ENCODE measurements at regions not wholly inside any gene's neighbourhood (a gene's known extent, or its start where the extent isn't known, plus 50 kb on each side); places are given as distances from the start of the nearest gene placed in this dataset.

DNA sequence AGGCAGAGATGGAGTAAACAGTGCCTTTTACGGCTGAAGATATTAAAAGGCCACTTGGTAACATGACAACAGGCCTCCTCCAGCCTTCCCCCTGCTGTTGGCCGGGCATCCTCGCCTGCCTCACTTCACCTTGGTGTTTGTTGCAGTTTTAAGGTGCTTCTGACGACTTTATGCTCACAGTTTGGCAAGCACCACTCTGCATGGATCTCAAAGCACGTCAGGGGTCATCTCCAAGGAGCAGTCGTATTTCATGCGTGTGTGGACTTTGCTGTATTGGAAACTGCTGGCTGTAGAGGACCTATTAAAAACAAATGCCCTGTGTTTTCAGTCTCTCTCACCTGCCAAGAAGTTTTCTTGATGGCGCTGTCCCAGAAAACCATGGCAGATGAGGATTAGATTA is 483.1 kb downstream of the RPS24 start:
- no peak for DNase-seq (ENCODE audit: low spot score)

DNA sequence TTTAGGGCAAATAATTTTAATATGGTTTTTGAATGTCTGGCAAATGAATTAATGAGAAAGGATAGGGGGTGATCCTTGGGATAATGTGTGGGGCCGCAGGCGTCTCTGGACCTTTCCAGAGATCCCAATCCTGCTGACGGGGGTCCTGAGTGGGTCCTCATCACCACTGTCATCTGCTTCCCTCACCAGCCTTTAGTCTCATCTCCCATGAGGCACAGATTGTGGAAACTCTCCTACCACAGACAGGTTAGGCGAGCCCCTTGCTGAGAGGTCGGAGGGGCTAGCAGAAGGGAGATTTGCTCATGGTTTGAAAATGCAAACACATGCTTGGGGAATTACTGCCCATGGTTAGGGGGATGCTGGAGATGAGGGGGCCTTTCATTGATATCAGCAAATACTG is 484.6 kb downstream of the RPS24 start:
- DNase-seq (ENCODE audit: low spot score), result no peak

DNA sequence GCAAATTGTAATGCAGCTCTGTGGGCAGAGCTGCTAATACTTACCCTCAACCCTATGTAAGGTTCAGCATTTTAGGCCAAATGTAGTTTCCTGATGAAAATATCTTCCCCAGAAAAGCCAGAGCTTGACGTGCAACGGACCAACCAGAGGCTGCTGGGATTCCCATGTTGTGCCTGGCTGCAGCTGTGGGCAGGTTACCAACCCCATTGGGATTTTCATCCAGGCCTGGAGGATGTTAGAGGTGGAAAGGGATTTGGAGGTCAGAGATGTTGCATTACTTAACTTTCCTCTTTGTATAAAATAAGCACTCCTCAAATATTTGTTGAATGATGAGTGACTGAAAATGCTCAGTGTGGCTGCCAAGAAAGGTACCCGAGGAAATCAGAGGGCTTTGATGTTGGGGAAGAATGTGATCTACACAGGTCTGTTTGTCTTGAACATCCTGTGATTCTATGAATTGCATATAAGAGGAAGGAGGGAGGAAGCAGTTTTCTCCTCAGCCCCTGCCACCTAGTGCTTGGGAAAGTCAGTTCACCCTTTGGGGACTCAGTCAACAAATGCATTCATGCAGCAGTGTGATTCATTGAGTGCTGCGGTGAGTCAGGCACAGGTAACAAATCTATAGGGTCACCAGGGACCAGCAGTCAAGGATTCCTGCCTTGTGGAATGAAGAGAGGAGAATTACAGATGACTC is 487.2 kb downstream of the RPS24 start:
- no peak for DNase-seq (ENCODE audit: low spot score)

DNA sequence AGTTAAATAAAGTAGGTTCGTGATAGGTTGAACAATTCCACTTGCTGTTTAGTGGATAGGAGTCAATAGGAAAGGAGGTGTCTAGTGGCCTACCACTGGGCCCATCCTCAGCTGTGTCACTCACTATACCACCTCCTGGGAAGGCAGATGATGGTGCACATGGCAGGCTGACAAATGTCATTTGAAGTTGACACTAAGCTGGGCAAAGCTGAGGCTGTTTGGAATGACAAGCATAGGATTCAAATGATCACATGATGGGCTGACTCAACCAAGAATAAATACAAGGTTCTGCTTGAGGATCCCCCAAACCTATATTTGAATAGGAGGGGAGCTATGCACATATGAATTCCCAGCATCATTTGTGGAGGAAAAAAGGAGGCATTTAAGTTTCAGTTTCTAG is 489.8 kb downstream of the RPS24 start:
- DNase-seq (ENCODE audit: low spot score), result no peak

DNA sequence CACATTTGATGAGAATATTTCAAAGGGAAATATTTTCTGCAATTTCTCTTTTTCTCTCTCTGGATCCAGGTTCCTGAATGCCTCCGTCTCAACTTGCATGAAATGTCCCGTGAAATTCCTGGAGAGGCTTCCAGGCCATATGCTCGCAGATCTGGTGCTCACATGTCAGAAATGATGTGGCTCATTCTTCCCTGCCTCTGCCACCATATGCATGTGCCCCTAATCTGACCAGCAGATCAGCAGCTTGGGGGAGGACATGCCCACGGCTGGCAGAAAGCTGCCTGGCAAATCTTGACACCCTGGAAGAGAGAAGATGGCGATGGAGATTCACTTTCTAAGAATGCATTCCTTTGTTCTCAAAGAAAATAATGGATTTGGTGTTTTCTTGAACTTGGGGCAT is 490.7 kb downstream of the RPS24 start:
- DNase-seq (ENCODE audit: low spot score), result peak; percentile 61

DNA sequence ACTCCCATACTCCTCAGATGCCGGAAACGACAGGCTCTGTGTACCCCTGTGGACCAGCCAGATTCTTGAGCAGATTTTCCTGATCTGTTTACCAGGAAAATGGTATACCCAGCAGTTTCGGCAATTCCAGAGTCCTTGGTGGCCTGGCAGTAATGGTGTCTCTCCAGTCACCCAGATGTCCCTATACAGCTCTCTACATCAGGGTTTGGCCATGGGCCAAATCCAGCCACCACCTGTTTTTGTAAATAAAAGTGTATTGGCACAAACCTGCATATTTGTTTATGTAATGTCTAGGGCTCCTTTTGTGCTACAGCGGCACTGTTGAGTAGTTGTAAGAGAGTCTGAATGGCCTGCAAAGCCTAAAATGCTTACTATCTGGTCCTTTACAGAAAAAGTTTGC is 491.3 kb downstream of the RPS24 start:
- no peak for DNase-seq (ENCODE audit: low spot score)

DNA sequence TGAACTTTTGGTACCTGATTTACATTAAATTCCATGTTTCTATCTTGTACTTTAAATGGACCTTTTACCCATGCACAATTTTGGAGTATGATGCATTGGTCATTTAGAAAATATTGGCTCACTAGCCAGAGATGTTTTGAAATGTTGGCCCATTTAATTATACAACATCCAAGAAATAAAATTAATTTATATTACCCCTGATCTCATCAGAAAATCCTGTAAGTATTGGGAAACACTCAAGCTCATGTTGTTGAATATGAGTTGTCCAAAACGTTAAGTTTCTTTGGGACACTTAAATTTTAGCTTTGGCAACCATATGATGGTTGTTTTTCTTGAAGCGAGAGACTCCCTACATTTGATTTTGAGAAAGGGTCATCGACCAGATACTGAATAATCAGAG is 492.7 kb downstream of the RPS24 start:
- DNase-seq (ENCODE audit: low spot score), result no peak

DNA sequence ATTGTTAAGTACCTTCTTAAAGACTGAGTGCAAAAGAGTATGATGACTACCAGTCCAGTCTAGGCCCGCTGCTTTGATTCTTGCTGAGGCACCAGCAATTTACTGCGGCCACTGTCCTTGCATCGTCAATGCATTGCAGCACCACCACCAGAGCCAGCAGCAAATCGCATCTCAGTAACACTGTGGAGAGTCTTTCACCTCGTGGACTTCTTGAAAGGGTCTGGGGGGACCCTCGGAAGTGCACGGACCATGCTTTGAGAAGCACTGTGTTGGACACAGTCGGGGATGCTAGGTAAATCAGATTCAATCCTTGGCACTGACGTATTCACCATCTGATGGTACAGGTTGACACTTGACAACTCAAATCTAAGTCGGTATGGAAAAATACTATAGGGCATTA is 493.6 kb downstream of the RPS24 start:
- no peak for DNase-seq (ENCODE audit: low spot score)

DNA sequence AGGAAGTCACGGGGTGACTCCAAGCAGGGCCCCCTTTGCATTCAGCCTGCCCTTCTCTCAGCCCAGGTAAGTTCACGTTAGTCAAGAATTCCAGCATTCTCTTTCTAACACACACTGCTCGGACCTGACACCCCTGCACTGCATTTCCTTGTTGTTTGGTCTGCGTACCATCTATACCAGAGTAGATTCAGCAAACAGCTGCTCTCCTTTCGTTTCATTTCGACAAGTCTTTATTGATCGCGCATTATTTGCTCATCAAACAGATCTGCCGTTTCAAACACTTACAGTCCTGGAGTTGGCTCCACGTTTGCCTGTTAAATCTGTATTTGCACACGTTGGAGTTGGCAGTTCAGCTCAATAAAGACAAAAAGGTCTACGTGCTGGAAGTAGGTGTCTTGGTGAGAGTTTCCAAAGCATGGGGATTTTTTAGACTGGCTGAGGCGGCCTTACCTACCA is 495.1 kb downstream of the RPS24 start:
- DNase-seq (ENCODE audit: low spot score), result no peak

DNA sequence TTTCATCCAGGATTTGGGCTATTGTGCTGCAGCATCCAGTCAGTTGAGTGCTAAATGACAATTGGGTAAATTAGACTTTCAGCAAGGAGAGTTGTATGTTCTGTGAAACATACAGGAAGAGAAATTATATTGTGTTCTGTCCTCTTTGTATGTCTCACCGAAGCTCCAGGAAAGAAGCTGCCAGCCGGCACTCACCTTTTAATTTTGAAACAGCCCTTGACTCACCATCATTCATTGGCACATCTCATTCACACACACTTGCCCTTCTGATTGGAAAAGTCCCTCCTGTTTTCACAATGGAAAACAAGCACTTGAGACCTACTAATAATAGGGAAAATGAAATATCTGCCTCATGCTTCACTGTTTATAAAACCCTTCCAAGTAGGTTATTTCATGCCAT is 495.6 kb downstream of the RPS24 start:
- no peak for DNase-seq (ENCODE audit: low spot score)

DNA sequence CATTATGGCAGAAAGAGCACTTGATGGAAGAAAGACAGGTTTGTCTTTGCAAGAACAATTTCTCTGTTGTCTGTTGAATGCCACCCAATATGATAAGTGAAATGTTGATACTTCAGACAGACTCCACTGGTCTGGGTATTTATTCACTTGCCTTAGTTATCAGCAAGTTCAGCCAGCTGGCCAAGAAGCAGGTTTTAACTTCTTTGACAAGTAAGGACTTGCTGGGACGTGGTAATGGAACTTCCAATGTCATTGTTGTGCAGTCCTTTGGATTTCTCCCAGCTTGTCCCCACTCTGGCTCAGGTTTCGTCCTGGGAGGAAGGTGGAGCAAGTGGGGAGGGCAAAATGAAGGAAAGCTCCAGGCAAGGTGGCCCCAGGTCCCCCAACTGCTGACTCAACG is 497.4 kb downstream of the RPS24 start:
- no peak for DNase-seq (ENCODE audit: low spot score)

DNA sequence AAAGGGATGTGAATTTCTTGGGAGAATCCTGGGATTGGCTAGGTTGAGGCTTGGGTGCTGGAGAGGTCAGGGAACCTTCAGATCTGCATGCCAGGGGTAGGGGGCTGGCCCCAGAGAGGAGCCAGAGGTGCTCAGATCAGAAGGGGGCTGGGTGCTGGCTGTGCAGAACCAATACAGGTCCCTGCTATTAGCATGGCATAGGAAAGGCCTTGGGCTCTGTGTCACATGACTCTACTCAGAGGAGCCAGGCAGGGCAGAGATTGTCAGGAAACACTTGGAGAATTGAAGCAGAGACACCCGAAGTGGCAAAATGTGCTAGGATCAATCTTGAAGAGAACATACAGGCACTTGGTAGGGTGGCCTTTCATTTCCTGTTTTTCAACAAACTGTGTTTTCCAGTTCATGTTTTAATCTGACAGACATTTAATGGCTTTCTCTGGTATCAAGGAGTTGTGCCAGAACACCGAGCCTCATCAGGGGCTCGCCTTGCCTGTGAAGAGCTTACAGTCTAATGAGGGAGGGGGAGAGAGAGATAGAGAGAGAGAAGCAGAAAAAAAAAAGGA is 498.9 kb downstream of the RPS24 start:
- DNase-seq (ENCODE audit: low spot score), result no peak

DNA sequence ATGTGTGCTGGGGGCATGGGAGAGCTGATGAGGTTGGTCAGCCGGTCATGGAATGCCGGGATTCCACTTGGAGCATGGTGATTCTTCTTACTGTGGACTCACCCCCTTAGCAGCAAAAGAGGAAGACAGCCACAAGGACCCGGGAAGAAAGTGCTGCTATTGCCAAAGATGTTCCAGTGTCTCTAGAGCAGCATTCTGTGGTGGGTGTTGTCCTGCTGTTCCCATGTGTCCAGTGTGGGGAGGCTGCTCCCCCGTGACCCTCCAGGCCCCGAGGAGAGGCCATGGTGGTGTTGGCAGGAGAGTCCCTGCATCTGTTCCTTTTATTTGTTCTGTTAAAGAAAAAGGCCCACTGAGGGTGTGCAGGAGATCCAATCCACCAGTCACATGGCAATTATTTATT is 499.4 kb downstream of the RPS24 start:
- no peak for DNase-seq (ENCODE audit: low spot score)

DNA sequence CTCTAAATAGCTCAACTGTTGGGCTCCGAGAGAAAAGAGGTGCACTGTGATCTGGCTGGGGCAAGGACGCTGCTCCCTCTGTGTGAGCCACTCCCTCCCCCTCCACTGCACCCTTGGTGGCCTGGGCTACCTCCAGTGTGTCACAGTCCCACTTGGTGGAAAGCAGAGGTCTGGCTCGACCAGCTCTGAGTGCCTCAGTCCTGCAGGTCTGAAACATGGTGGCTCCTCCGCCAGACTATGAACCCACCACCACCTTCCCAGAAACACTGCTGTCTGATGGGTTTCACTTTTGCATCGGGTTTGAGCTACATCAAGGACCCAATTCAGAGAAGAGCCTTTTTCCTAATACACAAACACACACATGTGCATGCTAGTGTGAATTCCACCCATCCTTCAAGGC is 500.1 kb downstream of the RPS24 start:
- DNase-seq (ENCODE audit: low spot score), result no peak

DNA sequence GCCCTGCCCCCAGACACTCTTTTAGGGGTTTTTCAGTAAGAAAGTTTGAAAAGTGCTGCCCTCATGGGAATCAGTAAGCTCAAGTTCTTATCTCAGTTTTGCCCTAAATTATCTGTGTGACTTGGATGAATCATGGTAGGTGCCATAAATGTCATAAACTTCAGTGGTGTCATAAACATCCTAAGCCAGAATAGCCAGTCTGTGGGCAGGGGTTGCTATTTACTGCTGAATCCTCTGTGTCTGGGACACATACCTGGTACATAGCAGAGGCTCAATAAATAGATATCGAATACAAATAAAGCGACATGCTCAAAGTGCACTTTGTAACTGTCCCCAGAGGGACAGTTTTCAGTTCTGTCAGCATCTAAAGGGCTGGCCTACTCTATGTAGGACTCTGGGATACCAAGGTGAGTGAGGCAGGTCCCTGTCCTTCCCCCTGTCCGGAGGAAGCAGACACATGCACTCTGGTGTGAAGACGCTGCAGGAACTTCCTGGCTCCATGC is 502.1 kb downstream of the RPS24 start:
- DNase-seq (ENCODE audit: low spot score), result no peak

DNA sequence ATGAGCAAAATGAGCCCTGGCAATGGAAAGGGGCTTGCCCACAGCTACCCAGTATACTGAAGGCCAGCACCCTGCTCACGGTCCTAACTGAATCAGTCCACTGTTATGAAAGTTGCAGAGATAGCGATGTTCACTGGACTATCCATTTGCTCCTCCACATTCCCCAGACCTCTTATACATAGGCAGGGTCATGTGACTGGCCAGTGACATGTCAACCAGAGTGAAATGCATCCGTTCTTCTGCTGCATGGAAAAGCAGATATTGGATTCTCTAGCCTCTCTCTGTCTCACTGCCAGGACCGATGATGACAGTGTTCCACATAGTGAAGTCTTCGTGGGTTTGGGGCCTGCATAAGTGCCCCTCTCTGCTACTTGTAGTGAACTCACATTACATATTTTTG is 503.4 kb downstream of the RPS24 start:
- no peak for DNase-seq (ENCODE audit: low spot score)

DNA sequence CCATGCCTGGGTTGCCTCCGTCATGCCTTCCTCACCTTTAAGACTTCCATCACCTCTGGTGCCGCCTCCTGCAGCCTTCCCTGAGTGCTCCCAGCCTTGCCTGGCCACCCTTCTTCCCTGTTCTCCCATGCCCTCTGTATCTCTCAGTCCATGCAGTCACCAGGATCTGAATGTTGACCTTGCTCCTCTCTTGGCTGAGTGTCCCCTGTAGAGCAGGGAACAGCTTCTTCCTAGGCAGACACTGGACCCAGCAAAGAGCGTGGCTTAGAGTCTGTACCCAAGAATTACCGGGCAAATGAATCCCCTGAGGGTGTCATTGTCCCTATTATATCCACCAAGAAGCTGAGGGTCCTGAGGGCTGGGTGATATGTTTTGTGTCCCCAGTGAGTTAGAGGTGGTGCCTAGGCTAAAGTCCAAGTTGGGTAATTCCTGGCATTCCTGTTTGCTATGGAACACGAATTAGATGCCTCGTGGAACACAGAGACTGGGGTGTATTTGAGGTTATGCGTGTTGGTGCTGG is 505.6 kb downstream of the RPS24 start:
- no peak for DNase-seq (ENCODE audit: low spot score)

DNA sequence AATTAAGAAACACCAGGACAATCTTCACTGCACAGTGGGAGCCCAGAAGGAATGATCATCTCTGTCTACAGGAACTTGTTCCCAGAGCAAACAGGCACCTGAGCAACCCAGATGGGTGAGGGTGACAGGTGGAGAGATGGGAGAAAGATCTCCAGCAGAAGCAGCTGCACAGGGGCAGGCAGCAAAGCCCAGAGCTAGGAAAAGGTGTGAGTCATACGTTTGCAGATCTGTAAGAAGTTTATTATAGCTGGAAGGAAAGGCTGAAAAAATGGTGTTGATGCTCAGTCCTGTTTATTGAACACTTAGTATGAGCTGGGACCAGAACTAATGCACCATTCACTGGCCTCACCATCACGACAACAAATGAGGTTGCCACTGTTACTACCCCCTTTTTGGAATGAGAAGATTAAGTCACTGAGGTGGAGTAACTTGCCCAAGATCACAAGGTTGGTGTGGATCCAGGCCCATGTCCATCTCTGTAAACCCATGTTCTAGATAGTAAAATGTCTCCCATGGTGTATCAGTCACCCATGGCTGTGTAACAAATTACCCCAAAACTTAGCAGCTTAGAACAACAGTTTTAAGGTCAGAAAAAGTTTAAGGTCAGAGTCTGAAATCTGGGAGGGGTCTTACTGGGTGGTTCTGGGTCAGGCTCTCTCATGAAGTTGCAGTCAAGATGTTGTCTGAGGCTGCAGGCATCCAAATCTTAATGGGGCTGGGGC is 506.9 kb downstream of the RPS24 start:
- DNase-seq (ENCODE audit: low spot score), result no peak

DNA sequence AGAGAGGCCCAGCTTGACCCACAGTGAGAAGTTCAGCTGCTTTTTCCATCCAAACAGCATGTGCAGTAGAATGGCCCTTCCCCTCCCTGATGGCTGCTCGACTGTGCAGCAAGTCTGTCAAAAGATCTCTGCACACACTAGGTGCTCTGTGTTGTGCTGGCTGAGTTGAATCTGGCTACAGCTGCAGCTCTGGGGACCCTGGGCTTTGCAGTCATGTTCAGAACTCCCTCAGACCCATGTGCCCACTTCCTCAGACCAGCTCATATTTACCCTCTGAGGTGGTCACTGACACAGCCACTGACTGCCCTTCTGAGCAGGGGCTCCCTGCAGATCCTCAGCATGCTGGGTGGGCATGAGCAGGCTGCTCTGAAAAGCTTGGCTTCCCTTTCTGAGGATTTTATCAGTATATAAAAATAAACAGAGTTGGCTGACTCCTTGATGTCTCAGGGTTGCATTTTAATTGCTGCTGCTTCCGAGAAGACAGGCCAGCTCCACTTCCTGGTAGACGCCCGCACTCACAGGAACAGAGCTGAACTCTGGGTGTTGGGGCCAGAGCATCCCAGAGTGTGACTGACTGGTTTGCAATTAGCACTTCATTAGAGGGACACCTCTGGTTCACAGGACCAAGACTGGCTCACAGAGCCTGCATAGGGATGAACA is 507.9 kb downstream of the RPS24 start:
- DNase-seq (ENCODE audit: low spot score), result no peak

DNA sequence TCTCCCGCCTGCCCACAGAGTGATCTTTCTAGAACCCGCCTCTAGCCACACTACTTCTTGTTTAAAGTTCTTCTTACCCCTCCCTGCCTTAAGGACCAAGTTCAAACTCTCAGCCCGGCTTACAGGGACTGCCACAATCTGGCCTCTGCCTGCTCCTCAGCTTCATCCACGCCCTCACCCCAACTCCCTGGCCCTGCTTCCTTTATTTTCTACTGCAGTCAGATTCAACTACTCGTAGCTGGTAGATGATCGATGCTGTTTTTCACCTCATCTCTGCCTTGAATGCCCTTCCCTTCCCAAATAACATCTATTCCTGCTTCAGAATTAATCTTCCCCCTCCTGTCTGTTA is 508.5 kb downstream of the RPS24 start:
- no peak for DNase-seq (ENCODE audit: low spot score)

DNA sequence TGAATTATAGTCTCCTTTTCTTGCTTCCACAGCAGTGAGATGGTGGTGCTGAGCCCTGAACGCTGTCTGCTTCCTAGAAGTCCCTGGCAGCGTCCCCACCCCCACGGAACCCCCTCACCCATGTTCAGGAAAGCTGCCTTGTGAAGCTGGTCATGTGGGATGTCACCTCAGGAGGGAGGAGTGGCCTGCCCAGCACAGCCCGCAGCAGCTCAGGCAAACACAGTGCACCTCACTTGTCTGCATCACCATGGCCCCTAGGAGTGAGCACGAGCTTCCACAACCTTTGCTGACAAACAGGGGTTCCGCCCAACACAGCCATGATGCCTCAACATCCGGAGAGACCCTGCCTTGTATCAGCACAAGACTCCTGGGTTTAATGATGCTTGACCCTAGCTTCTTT is 508.9 kb downstream of the RPS24 start:
- DNase-seq (ENCODE audit: low spot score), result no peak

DNA sequence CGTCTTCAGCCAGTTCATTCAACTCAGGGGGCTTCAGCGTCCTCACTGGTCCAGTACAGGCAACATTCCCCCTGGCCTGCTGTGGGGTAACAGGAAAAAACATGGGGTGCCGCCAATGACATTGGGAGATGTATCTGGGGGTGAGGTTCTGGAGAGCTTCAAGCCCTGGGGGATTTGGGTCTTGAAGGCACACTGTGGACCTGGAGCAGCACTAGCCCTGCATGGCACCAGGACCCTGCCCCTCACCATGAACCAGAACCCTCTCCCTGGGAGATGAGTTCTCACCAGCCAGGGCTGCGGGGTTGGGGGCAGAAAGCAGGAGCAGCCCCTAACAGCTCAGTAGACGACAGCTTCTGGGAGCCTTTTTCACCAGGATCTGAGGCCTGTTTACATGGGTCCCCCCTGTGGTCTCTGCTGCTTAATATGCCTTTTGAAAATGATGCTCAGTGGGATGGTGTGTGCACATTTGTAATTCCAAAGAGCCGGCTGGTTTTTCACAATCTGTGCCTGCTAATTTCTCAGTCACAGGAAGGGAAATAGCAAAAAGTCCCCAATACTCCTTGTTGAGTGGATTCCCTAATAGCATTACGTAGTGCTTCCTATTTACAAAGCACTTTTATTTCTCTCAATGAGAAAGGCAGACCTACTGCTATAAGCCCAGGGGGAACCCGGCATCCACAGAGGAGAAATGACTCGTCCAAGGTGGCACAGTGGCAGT is 509.5 kb downstream of the RPS24 start:
- no peak for DNase-seq (ENCODE audit: low spot score)
